COR-L47 (cell line): ENCODE measurements at regions not wholly inside any gene's neighbourhood (a gene's known extent, or its start where the extent isn't known, plus 50 kb on each side); places are given as distances from the start of the nearest gene placed in this dataset.

Source experiments
- DNase-seq: peaks from one replicate; lab custom pipeline; 2025; lab: John Stamatoyannopoulos, UW

DNA sequence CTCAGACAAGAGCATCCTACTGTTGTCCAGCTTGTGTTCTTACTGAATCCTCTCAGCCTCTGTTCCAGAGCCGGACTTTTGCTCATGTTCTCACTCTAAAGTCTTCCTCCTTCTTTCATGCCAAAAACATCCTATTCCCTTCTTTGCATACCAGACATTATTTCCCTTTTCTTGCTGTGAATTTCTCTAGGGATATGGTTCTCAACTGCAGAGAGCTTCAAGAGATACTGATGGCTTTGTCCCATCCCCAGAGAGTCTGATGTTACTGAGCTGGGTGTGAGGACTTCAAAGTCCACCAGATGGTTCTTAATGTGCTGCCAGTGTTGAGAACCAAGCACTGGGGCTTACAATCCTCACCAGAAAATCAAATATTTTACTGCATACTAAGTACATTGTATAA lies 98.6 kb upstream of the FER start:
- no peak for DNase-seq

DNA sequence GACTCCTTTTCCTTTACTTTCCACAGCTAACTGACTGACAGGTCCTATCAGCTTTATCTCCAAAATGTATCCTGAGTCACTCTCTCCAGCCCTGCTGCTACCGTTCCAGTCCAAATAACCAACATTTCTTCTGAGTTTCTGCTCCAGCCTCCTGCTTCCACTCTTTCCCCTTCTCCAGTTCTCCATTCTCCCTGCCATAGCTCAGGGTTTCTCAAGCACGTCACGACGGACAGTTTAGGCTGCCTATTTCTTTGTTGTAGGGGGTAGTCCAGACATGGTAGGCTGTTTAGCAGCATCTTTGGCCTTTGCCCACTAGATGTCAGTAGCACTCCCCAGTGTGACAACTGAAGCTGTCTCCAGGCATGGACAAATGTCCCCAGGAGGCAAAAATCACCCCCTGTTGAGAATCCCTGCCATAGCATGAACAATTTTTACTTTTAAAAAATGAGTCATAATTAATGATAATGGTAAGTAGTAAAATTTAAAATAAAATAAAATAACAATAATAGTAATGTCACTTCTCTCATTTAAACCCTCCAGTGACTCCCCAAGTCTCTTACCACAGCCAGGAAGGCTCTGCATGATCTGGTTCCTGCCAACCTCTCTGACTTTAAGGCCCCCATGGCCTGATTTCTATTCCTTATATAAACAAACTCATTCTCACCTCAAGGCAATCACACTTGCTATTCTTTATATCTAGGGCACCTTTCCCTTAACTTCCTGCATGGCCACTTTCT lies 105.4 kb upstream of the FER start:
- peak; percentile 76 for DNase-seq

DNA sequence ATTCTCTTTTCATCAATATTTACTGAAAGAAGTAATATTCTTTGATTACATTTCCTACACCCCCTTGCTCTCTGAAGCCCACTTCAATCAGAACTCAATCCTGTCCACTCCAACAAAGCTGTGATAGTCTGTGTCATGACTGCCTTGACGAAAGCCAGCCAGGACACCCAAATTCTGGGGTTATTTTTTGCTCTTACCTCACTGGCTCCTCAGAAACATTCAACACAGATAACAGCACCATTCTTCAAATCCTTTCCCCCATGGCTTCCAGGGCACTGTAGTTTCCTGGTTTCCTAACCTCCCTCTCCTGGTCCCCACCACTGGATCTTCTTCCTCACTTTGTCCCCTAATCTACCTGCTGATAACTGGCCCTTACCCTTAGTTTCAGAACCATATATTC lies 106.1 kb upstream of the FER start:
- DNase-seq, result no peak

DNA sequence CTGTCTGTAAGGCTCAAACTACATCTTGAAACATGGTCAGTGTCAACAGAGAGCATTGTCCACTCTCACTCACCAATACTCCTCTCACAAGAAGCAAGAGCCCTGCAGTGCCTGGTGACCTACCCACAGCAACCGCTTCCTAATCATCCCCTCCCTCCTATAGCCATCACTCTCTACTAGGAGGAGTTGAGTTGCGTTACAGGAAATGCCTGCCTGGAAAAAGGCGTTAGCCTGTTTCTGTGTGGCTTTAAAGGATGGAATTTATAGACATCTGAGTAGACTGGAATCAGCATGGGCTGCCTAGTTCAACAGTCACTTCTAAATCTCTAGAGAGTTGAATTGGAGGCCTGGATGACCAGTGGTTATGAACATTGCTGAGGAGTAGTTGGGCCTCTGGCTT lies 108.3 kb upstream of the FER start:
- DNase-seq, result no peak

DNA sequence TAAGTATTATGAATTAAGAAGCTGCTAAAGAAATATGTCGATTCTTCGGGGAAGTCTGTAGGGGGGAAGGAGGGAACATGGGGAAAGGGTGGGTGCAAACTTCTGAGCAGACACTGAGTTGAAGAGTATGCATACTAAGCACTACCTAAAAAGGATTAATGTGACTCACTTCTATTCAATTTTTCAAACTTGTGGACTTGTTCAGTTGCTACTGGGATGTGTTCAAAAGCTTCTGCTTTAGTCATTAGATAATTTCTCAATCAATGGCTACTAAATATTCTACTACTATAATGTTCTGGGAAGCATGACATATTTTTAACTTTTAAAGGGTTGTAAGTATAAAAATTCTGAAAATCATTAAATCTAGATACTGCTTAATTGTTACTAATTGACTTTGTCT lies 109.7 kb upstream of the FER start:
- DNase-seq, result no peak

DNA sequence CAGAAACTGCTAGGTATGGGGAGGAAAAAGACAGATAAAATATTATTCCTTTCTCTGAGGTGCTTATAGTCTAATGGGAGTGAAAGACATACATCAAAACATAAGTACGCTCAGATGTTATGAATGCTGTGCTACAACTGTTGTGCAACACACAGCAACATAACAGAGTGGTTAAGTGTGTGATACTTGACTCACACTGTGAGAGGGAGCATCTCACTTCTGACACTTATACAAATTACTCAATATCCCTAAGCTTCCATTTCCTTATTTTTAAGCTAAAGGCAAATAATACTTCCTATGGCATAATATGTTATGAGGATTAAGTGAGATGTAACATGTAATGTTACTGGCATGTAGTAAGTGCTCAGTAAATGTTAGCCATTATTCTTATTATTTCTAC lies 110.6 kb upstream of the FER start:
- no peak for DNase-seq

DNA sequence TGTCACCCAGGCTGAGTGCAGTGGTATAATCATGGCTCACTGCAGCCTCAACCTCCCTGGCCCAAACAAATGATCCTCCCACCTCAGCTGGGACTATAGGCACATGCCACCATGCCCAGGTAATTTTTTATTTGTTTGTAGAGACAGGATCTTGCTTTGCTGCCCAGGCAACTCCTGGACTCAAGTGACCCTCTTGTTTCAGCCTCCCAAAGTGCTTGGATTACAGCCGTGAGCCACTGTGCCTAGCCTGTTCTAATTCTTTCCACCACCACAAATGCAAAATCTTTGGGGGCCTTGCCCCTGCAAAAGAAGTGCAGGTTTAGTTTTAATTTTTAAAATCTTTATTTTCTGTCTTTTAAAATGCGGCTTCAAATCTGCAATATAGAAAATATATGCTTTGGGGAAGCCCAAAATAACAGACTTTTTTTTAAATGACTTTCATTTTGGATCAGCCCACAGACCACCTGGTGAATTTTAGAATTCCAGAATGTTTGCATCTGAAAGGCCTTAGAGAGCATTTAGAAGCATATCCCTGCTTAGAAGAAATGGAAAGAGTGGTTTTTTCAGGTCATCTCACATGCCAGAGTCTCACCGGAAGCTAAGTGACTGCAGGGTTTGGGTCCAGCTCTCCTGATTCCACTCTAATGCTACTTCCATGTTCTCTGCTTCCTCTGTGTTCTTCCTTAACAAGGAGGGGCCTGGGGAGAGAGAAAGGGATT lies 111.4 kb upstream of the FER start:
- DNase-seq, result no peak

DNA sequence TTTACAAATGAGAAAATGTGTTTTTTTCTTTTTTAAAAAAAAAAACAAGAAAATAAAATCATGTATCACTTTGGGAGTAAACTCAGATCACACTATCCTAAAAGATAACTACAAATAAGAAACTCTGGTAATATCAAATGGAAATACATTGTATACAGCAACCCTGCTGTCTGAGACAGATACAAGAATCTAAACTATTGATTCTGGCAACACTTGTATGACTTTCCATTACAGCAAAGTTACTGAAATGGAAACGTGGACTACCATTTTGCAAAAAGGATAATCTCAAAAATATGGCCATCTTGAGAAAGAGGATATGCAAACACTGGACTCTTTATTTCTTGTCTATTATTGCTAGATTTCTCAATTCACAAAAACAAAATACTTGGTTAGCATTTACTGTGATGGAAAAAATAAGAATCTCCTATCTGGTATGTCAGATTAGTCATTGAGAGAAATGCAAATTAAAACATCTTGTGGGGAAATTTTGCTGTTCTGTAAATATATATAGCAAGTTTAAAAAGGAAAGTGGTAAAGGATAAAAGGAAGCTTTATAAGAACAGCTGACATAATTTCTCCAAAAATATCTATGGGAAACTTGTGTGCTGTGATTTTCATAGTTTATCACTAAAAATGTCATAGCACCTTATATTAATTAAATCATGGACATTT lies 112.9 kb upstream of the FER start:
- DNase-seq, result no peak

DNA sequence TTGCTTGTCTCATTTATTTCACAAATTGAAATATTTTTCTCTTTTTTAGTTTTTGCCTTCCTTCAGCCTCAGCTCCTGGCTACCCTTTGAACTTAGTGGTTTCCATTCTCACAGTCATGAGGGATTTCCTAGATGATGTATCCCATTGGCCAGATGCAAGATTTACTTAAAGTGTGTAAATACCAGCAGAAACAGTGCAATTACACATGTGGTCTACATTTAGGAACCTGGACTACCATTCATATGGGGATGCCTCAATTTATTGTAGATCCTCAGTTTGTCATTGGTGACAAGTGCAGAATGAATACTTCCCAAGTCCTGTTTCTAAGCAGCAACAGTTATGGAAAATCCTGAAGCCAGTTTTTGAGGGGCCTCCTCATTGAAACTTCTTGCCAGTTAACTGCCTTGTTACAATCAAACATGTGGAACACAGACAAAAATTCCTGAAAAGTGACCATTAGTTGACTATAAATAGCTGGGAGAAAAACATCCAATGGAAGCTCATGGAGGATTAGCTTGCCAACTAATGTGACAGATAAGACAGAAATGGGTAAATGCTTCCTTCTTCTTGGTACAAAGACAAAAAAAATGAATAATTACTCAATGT lies 113.6 kb upstream of the FER start:
- no peak for DNase-seq

DNA sequence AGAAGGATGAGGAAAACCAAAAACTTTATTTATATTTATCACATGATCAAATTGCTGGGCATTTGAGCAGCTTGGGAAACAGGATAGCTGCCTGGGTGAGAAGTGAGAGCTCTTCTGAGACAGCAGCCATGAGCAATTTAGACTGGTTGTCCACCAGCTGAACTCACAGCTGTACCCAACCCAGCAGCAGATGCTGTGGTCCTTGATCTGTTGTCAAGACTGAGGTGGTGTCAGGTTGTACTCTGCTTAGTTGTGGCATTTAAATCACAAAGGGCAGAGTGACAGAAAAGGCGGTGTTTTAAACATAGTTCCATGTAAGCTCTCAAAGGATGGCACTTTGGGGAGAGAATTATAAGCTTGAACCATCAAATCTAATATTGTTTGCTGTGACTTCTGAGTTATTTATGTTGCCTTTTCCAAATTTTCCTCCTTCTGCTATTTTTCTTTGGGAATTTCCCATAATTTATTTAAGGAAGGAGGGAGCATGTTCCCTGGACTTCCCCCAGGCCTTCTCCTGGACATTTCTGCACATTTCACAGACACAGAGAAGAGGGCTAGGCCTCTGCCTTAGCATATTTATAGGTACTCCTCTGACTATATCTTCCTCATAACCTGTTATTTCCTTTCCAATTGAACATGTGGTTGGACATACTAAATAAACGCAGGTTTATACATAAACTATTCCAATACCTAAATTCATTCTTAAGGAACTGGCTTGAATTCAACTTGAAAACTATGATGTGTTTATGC lies 117.7 kb upstream of the FER start:
- DNase-seq, result no peak

DNA sequence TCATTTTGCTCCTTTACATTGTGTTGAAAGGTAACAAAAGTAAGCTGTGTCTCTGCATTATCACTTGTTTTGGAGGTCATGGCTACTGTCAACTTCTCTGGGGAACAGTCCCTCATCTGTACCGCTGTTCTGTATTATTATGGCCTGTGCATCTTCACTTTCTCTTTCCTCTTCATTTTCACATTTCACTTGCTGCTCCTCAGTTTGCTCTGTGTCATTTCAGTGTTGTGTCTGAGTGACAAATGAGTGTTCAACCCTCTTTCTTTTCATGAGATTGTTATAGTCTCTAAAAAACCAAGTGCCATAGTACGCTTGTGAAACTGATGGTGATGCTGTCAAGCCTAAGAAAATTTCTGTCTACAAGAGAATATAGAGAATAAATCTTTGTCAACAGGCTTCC lies 122.0 kb upstream of the FER start:
- no peak for DNase-seq

DNA sequence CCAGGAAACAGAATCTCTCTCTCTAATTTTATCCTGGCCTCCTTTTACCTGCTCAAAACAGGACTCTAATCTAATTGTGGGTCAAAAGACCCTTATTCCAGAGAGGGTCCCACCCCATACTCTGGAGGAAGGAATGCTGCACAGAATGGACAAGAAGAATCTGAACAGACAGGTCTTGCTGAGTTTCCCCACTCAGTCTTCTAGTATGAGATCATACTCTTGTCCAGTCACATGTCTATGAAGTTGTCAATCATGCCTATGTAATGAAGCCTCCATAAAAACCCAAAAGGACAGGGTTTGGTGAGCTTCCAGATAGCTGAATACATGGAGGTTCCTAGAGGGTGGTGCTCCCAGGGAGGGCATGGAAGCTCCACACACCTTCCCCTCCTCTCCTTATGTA lies 123.9 kb upstream of the FER start:
- no peak for DNase-seq

DNA sequence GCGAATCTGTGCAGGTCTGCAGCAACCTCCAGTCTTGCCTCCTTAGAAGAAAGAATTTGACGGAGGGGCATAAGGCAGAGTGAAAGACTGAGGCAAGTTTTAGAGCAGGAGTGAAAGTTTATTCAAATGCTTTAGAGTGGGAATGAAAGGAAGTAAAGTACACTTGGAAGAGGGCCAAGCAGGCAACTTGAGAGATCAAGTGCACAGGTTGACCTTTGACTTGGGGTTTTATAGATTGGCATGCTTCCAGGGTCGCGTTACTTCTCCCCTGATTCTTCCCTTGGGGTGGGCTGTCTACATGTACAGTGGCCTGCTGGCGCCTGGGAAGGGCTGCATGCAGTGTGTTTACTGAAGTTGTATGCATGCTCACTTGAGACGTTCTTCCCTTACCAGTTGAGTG lies 127.2 kb upstream of the FER start:
- no peak for DNase-seq

DNA sequence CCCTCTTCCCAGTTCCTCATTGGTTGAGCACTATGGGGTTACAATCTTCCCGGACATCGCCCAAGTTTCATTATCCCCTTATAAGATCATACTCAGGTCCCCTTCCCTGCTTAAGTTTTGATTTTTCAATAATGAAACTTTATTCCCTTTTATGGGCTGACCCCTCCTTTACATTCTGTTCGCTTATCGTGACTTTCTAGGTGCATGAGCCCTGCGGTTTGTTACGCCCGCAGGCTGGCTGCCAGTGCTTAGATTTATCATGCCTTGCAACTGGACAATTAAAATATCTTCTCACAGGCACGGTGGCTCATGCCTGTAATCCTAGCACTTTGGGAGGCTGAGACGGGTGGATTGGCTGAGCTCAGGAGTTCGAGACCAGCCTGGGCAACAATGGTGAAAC lies 127.9 kb upstream of the FER start:
- no peak for DNase-seq

DNA sequence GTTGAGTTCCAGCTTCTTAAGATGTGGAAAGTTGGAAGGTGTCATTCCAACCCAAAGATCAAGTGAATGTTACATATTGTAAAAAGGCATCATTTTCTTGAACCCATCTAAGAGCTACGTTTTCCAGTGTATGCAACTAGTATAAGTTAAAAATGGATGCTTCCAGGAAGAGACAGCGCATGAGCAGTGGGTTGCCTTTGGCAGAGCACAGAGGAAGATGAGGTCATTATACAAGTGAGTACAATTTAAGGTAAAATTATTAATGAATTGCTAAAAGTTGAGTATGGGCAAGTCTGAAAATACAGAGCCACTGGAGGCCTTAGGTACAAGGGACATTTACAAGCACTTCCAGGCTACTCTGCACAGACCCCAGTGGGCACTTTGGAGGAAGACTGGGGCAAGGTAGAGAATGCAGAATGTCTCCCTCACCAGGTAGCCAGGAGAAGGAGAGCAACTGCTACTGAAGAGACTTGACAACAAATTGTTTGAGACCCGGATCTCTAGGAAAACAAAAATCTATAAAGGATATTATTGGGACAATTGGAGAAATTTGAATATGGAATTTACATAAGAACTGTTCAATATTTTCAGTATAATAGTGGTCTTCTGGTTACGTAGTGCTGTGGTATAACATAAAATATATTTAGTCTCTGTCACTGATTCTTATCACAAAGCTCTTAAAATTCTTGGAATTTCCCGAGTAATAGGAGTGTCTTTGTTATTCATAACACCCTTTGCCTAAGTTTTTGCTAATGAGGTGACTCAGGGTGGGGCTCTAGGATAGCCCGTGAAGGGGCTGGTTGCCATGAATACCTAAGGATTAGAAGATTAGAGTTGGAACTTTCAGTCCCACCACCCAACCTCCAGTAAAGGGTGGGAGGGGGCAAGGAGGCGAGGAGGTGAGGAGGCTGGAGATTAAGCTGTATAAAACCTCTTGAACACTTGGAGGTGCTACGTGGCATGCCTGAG lies 129.9 kb upstream of the FER start:
- no peak for DNase-seq

DNA sequence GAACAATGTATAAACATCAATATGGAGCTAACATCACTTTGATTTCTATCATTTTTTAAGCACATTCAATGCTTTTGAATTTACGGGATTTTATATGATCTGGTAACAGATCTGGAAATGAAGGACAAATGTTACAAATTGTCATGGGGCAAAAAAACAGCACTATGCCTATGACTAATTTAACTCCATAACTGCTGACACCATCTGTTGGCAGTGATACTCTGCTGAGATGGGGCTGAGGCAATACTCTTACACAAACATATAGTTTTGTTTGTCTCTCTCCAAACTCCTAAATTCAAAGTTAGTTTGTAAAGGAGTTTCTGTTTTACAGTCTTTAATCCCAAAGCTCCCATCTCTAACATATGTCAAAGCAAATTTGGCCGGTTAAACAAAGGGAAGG lies 132.5 kb upstream of the FER start:
- DNase-seq, result no peak

DNA sequence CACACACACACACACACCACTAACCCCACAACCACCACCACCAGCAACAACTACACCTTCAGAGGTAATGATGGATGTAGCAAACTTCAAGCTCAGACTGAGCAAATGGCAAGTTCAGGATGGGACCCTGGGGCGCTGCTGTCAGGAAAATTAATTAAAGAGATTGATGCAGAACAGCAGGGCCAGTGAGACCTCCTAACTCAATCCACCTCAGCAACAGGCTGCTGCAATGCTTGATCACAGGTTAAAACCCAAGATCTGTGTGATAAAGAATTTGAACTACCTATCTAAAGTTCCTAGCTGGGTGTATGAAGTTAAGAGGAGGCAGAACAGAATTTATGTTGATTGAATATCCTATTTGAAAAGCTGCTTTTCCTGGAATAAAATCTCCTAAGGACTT lies 140.3 kb upstream of the FER start:
- no peak for DNase-seq

DNA sequence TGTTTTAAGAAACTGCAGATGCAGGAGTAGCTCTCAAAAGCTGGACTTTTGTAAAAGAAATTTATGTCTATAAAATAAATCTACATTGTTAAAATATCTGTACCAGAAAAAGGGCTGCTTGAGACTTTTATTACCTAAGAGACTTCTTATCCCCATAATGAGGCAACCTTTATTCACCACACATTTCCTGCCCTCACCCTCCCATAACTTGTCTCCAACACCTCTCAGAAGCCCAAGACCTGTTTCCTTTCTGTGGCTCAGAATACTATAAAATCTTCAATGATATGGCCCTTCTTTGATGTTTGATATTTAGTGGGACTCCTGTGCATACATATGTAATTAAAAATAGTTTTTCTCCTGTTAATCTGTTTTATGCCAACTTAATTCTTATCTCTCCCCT lies 141.5 kb upstream of the FER start:
- no peak for DNase-seq

DNA sequence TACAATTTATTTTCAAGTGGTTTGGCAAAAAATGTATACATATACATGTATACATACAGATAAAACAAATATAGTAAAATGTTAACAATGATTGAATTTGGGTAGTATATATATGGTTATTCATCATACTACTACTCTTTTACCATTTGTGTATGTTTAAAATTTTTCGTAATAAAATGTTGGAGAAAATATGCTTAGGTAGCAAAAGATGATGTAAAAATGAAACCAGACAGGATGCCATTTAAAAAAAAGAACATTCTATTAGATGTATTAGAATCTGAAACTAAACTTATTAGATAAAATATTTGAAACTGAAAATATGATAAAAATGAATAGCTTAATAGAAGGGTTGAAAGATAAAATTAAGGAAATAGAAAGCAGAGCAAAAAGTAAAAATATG lies 144.9 kb upstream of the FER start:
- no peak for DNase-seq

DNA sequence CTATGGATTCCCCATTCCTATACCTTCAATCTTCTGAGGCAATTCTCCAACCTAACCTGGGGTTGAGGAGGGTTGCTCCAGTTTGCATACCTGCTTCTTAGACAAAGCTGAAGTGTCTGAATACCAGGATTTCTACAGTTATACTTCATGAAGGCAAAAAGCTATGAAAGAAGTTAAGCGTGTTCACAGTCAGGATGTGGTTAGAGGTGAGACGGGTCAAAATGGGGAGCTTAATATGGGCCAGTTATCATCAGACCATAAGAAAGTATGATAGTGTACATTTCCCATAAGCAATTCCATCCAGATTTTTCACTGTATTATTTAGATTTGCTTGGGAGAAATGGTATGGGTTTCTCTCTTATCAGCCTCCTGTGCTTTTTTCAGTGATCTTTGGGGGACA lies 156.9 kb upstream of the FER start:
- DNase-seq, result no peak

DNA sequence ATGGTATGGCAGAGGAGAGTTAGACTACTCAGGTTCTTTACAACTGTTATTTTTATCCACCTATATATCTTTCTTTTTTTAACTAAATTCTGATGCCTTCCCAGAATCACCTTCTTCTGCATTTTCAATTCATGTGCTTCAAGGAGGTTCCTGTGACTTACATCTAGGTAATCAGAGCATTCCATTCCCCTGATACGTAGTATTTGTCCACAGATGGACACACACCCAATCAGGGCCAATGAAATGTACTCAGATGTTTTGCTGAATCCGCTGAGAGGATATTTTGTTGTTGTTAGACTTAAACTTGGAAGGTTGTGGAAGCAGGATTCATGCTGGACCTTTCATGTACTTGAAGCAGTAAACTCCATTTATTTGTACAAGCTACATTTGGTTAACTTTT lies 159.4 kb upstream of the FER start:
- DNase-seq, result no peak
